Gastrocnemius medialis (tissue), 4 donors: ENCODE measurements at regions not wholly inside any gene's neighbourhood (a gene's known extent, or its start where the extent isn't known, plus 50 kb on each side); places are given as distances from the start of the nearest gene placed in this dataset.

Experiments
- POLR2A ChIP-seq, 2 donors: fragments of 450-650 bp; IDR thresholded peaks; one replicate each; pipeline ENCODE4 v1.6.1; 2017; ENCODE audit warnings: antibody characterized with exemption in 2 of 2, mild to moderate bottlenecking in 2 of 2, moderate library complexity in 2 of 2
- TF ChIP-seq, protein P1 (sequence below), 5 experiments: fragments of 450-650 bp in 3 of 5; fragments of 200-600 bp in 2 of 5; sonication (generic) in 2 of 5; IDR thresholded peaks in 4 of 5; conservative IDR thresholded peaks in 1 of 5; 1 replicate in 4 of 5; 2 replicates in 1 of 5; pipeline ENCODE4 v1.5.1; 2016 to 2019; ENCODE audit warnings: antibody characterized with exemption in 5 of 5, mild to moderate bottlenecking in 3 of 5, moderate library complexity in 3 of 5

DNA sequence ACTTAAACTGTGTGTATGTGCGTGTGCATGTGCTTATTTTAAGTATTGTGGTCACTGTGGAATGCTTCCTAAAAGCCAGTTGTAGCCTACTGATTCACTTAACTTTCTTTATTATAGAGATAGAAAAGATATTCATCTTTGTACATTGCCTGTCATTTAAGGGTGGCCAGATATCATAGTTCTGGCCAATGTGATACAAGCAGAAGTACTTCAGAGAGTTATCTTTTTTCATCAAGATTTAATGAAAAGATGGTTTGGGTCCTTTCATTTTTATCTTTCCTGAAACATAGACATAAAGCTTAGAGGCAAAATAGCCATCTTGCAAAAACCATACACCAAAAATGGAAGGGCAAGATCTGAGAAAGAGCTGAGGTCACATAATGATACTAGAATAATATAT is 744.7 kb upstream of the ADGRL3 start:
- TF ChIP-seq POLR2A (IDR thresholded peaks at IDR 0.05): no peak
- TF ChIP-seq, protein P1, sequence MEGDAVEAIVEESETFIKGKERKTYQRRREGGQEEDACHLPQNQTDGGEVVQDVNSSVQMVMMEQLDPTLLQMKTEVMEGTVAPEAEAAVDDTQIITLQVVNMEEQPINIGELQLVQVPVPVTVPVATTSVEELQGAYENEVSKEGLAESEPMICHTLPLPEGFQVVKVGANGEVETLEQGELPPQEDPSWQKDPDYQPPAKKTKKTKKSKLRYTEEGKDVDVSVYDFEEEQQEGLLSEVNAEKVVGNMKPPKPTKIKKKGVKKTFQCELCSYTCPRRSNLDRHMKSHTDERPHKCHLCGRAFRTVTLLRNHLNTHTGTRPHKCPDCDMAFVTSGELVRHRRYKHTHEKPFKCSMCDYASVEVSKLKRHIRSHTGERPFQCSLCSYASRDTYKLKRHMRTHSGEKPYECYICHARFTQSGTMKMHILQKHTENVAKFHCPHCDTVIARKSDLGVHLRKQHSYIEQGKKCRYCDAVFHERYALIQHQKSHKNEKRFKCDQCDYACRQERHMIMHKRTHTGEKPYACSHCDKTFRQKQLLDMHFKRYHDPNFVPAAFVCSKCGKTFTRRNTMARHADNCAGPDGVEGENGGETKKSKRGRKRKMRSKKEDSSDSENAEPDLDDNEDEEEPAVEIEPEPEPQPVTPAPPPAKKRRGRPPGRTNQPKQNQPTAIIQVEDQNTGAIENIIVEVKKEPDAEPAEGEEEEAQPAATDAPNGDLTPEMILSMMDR (IDR thresholded peaks at IDR 0.05 in 4 of 5, conservative IDR thresholded peaks at IDR 0.05 in 1 of 5): no peak
